ENCODE measurements at regions not wholly inside any gene's neighbourhood (a gene's known extent, or its start where the extent isn't known, plus 50 kb on each side); places are given as distances from the start of the nearest gene placed in this dataset.

DNA sequence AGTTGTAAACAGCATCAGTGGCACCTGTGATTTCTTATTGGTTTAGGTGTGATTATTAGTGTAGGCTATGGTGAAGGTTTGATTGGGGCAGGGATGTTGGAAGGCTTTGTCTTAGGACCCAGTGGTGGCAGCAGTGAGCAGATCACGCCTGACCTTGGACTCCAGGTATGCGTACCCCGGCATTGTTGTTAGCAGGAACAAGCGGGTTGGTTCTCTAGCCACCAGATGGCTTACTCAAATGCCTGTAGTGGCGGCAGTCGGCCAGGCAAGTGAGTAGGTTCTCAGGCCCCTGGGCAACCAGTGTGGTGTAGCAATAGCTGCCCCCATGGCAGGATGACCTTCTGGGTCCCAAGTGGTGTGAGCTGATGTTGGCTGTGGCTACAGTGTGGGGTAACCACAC is 558.3 kb downstream of the KCNJ3 start:
- TF ChIP-seq, protein P1, sequence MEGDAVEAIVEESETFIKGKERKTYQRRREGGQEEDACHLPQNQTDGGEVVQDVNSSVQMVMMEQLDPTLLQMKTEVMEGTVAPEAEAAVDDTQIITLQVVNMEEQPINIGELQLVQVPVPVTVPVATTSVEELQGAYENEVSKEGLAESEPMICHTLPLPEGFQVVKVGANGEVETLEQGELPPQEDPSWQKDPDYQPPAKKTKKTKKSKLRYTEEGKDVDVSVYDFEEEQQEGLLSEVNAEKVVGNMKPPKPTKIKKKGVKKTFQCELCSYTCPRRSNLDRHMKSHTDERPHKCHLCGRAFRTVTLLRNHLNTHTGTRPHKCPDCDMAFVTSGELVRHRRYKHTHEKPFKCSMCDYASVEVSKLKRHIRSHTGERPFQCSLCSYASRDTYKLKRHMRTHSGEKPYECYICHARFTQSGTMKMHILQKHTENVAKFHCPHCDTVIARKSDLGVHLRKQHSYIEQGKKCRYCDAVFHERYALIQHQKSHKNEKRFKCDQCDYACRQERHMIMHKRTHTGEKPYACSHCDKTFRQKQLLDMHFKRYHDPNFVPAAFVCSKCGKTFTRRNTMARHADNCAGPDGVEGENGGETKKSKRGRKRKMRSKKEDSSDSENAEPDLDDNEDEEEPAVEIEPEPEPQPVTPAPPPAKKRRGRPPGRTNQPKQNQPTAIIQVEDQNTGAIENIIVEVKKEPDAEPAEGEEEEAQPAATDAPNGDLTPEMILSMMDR (IDR thresholded peaks at IDR 0.05; ENCODE audit: low read depth, low read length): no peak
- no peak for TF ChIP-seq EZH2phosphoT487 (IDR thresholded peaks at IDR 0.05; ENCODE audit: low read depth)
